HepG2 (cell line): ENCODE measurements at regions not wholly inside any gene's neighbourhood (a gene's known extent, or its start where the extent isn't known, plus 50 kb on each side); places are given as distances from the start of the nearest gene placed in this dataset.
A peak's percentile ranks its signal among the peaks of the same experiment; 100 is the strongest.

Experiments used
- ATAC-seq: fragments of 200-7000 bp; cut with Tn5 transposase; 3 replicates; pipeline ENCODE4 v1.9.1; 2020; ENCODE audit warnings: mild to moderate bottlenecking, moderate library complexity
- BruUV-seq: library from RNA; stranded (reverse); fragments of 400-500 nt; replicated peaks from 2 replicates; lab custom pipeline; 2021; lab: Mats Ljungman, UMichigan
- CTCF ChIA-PET: fragments of 300-600 bp; formaldehyde crosslinking; extraction: SDS; loops from one replicate; lab custom pipeline; 2021; ENCODE audit warnings: low total read pairs, inconsistent platforms, low intra/inter-chr PET ratio; lab: Yijun Ruan, JAX
- POLR2A ChIA-PET: fragments of 350-600 bp; sonication (Branson Sonifier 250); formaldehyde crosslinking; loops from one replicate; lab custom pipeline; 2020; ENCODE audit warnings: antibody characterized with exemption, inconsistent platforms; lab: Yijun Ruan, JAX
- DNase-seq: peaks from one replicate; pipeline ENCODE4 v3.0.0-alpha.2; 2015; ENCODE audit warnings: low spot score
- FAIRE-seq: peaks from 3 replicates; lab custom pipeline; 2011; peaks lifted over from hg19 to GRCh38; lab: Jason Lieb, UNC
- H2AFZ ChIP-seq: one replicate; pipeline ENCODE4 v1.6.1; 2011; ENCODE audit warnings: low read length, inconsistent platforms
- H3K27ac ChIP-seq: fragments of 300-600 bp; 3 replicates; pipeline ENCODE4 v1.8.0; 2011; ENCODE audit warnings: mixed run types, mild to moderate bottlenecking, mixed read lengths, low read length, inconsistent platforms; ENCODE audit not compliant: insufficient read depth; ENCODE audit errors: extremely low read length
- H3K27me3 ChIP-seq, 2 experiments: fragments of 200-600 bp in 1 of 2; 2 replicates in 1 of 2; 3 replicates in 1 of 2; pipeline versions ENCODE4 v1.6.0 to v1.8.0; 2011; ENCODE audit warnings: low read length in 2 of 2, mild to moderate bottlenecking in 2 of 2, moderate library complexity in 2 of 2, inconsistent platforms in 1 of 2; ENCODE audit not compliant: insufficient read depth in 2 of 2, control insufficient read depth in 1 of 2
- H3K36me3 ChIP-seq, 2 experiments: fragments of 200-600 bp in 1 of 2; replicated peaks in 1 of 2; 2 replicates in 1 of 2; 3 replicates in 1 of 2; pipeline versions ENCODE4 v1.5.1 to v1.8.0; 2011; ENCODE audit warnings: low read length in 2 of 2, inconsistent platforms in 1 of 2; ENCODE audit not compliant: insufficient read depth in 2 of 2, control insufficient read depth in 1 of 2
- H3K4me1 ChIP-seq: 2 replicates; pipeline ENCODE4 v1.5.1; 2012; ENCODE audit warnings: low read length, inconsistent platforms; ENCODE audit not compliant: insufficient read depth
- H3K4me2 ChIP-seq: 2 replicates; pipeline ENCODE4 v1.6.0; 2011; ENCODE audit warnings: low read depth, low read length, inconsistent platforms
- H3K4me3 ChIP-seq, 3 experiments: fragments of 200-600 bp in 1 of 3; sonication (generic), shearing (Covaris generic) in 1 of 3; replicated peaks in 1 of 3; 2 replicates each; pipeline ENCODE4 v1.5.1; 2011 to 2016; ENCODE audit warnings: low read length in 3 of 3, inconsistent platforms in 2 of 3, low read depth in 2 of 3, mild to moderate bottlenecking in 2 of 3, control low read depth in 1 of 3, mixed read lengths in 1 of 3; ENCODE audit not compliant: insufficient read depth in 1 of 3
- H3K79me2 ChIP-seq: one replicate; pipeline ENCODE4 v1.6.1; 2011; ENCODE audit warnings: low read length, inconsistent platforms; ENCODE audit not compliant: insufficient read depth
- H3K9ac ChIP-seq: 2 replicates; pipeline ENCODE4 v1.6.0; 2011; ENCODE audit warnings: mild to moderate bottlenecking, low read depth, low read length, inconsistent platforms; ENCODE audit not compliant: insufficient read depth
- H3K9me3 ChIP-seq: 2 replicates; pipeline ENCODE4 v1.5.1; 2012; ENCODE audit warnings: mild to moderate bottlenecking, low read length
- H4K20me1 ChIP-seq: 2 replicates; pipeline ENCODE4 v1.6.0; 2011; ENCODE audit warnings: inconsistent platforms, mild to moderate bottlenecking, low read length, moderate library complexity; ENCODE audit not compliant: insufficient read depth
- CBX1 ChIP-seq: IDR thresholded peaks from one replicate; pipeline ENCODE4 v1.6.1; 2016; ENCODE audit warnings: antibody characterized with exemption, low read depth
- EZH2 ChIP-seq: conservative IDR thresholded peaks from 2 replicates; pipeline ENCODE4 v1.6.1; 2012; ENCODE audit warnings: mild to moderate bottlenecking, low read depth, low read length, moderate library complexity
- KDM5B ChIP-seq: sonication (generic); formaldehyde crosslinking; IDR thresholded peaks from 2 replicates; pipeline ENCODE4 v1.4.0; 2020; ENCODE audit warnings: missing genetic modification reagents, mild to moderate bottlenecking, borderline replicate concordance
- ZNF331 ChIP-seq: sonication (generic); formaldehyde crosslinking; IDR thresholded peaks from 2 replicates; pipeline ENCODE4 v1.4.0; 2020; ENCODE audit warnings: missing genetic modification reagents
- WGBS: methylation state at CpG from one replicate; pipeline ENCODE4 v1.1.6; 2017; ENCODE audit warnings: low lambda C conversion rate; 5-methylcytosine and 5-hydroxymethylcytosine counted together
- in situ Hi-C: cut with HindIII; loops from 2 replicates; pipeline ENCODE4 v1.10.0; 2017; ENCODE audit warnings: low pct_unique_long_range_greater_than_20kb; ENCODE audit not compliant: extremely low pct_ligation_motif_present
- intact Hi-C: fragments of 100-400 bp; cut with micrococcal nuclease; formaldehyde crosslinking; loops from one replicate; pipeline ENCODE4 v1.10.0; 2022; ENCODE audit not compliant: unreplicated experiment
- TF ChIP-seq, protein P1 (sequence below): IDR thresholded peaks from 2 replicates; pipeline ENCODE4 v1.6.1; 2012; ENCODE audit warnings: low read depth, low read length, improper control_type of control experiment
- TF ChIP-seq, protein P2 (sequence below): sonication (generic); formaldehyde crosslinking; IDR thresholded peaks from 2 replicates; pipeline ENCODE4 v1.9.0; 2022; ENCODE audit warnings: low read depth, missing genetic modification reagents
- TF ChIP-seq, protein P3 (sequence below): sonication (generic); formaldehyde crosslinking; conservative IDR thresholded peaks from 2 replicates; pipeline ENCODE4 v1.4.0; 2020; ENCODE audit warnings: missing genetic modification reagents

DNA sequence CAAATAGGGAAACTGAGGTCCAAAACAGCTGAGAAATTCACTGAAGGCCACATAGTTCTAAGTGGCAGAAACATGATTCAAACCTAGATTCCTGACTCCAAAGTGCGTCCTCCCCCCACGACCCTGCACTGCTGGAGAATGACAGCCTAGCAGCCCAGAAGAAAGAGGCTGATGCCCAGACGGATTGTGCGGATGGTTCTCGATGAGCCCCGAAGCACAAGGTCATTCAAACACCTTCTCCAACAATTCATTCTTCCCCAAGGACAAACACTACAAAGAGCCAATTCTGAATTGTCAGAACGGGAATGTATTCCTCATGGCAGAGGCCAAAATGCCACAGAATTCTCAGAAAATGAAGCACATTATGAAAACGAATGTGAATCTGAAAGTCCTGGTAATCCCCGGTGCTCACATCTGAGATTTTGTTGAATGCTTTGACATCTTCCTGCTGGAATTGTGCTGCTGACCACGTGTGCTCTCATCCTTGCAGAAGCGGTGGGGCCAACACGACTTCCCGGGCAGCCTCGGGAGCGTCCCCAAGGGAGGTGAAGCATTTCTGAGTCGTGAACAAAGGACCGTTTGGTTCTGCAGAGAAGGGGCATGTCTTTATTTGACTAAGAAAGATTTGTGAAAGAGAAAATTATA, 337.0 kb downstream of the EIPR1 start:
- WGBS = 36% methylated on average over 17 of the region's 17 CpGs
- TF ChIP-seq KDM5B = no peak
- TF ChIP-seq EZH2 = 0 out of 2 replicates have a peak, but pooled peaks have one; percentile 58
- TF ChIP-seq ZNF331 = no peak
- CTCF ChIA-PET = no interaction called here
- POLR2A ChIA-PET = no interaction called here
- Histone ChIP-seq H3K27ac (no peak overlapping the region), H3K4me3 (no peak overlapping the region), H3K27me3 (peaks cover 3 to 56% of the 10 kb centered on the region in 2 experiments; a peak in 4 of 5 replicates), H3K9ac (no peak overlapping the region), H3K4me2 (no peak overlapping the region), H3K9me3 (no peaks in the 10 kb centered on the region), H4K20me1 (no peaks in the 10 kb centered on the region), H3K36me3 (no peaks in the 10 kb centered on the region), H3K4me1 (peaks cover 21% of the 10 kb centered on the region), H3K79me2 (no peaks in the 10 kb centered on the region), H2AFZ (no peak overlapping the region)
- ATAC-seq (no peak), DNase-seq (no peak), FAIRE-seq (no peak)
- in situ Hi-C loops (no loop called here), intact Hi-C loops (no loop called here)
- no TSS peak for BruUV-seq

DNA sequence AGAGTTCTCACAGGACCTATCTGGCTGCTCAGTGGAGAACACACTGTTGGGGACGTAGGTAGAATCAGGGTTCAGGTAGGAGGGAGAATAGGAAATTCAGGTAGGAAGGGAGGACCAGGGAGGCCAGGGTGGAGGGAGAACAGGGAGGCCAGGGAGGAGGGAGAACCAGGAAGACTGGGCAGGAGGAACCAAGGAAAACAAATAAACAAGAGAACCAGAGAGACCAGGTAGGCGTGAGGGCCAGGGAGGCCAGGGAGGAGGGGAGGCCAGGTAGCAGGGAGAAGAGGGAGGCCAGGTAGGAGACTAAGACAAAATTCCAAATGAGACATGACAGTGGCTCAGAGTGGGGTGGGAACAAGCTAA, 337.6 kb downstream of the EIPR1 start:
- ATAC-seq = no peak
- TF ChIP-seq, protein P1, sequence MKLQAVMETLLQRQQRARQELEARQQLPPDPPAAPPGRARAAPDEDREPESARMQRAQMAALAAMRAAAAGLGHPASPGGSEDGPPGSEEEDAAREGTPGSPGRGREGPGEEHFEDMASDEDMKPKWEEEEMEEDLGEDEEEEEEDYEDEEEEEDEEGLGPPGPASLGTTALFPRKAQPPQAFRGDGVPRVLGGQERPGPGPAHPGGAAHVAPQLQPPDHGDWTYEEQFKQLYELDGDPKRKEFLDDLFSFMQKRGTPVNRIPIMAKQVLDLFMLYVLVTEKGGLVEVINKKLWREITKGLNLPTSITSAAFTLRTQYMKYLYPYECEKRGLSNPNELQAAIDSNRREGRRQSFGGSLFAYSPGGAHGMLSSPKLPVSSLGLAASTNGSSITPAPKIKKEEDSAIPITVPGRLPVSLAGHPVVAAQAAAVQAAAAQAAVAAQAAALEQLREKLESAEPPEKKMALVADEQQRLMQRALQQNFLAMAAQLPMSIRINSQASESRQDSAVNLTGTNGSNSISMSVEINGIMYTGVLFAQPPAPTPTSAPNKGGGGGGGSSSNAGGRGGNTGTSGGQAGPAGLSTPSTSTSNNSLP = no peak
- TF ChIP-seq, protein P2, sequence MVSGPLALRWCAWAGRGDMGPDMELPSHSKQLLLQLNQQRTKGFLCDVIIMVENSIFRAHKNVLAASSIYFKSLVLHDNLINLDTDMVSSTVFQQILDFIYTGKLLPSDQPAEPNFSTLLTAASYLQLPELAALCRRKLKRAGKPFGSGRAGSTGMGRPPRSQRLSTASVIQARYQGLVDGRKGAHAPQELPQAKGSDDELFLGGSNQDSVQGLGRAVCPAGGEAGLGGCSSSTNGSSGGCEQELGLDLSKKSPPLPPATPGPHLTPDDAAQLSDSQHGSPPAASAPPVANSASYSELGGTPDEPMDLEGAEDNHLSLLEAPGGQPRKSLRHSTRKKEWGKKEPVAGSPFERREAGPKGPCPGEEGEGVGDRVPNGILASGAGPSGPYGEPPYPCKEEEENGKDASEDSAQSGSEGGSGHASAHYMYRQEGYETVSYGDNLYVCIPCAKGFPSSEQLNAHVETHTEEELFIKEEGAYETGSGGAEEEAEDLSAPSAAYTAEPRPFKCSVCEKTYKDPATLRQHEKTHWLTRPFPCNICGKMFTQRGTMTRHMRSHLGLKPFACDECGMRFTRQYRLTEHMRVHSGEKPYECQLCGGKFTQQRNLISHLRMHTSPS (CRISPR knock-in tag) = no peak
- TF ChIP-seq, protein P3, sequence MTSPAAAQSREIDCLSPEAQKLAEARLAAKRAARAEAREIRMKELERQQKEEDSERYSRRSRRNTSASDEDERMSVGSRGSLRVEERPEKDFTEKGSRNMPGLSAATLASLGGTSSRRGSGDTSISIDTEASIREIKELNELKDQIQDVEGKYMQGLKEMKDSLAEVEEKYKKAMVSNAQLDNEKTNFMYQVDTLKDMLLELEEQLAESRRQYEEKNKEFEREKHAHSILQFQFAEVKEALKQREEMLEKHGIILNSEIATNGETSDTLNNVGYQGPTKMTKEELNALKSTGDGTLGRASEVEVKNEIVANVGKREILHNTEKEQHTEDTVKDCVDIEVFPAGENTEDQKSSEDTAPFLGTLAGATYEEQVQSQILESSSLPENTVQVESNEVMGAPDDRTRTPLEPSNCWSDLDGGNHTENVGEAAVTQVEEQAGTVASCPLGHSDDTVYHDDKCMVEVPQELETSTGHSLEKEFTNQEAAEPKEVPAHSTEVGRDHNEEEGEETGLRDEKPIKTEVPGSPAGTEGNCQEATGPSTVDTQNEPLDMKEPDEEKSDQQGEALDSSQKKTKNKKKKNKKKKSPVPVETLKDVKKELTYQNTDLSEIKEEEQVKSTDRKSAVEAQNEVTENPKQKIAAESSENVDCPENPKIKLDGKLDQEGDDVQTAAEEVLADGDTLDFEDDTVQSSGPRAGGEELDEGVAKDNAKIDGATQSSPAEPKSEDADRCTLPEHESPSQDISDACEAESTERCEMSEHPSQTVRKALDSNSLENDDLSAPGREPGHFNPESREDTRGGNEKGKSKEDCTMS (CRISPR knock-in tag) = no peak
- TF ChIP-seq CBX1 = no peak
- TF ChIP-seq, all 625 proteins: peak for 0
- in situ Hi-C loops (no loop called here), intact Hi-C loops (no loop called here)
- Histone ChIP-seq H3K9me3 (no peaks in the 10 kb centered on the region), H3K79me2 (no peaks in the 10 kb centered on the region), H3K36me3 (no peaks in the 10 kb centered on the region), H2AFZ (no peak overlapping the region), H3K27ac (no peak overlapping the region), H4K20me1 (no peaks in the 10 kb centered on the region), H3K4me2 (no peak overlapping the region), H3K27me3 (peaks cover 3 to 59% of the 10 kb centered on the region in 2 experiments; a peak in 4 of 5 replicates), H3K4me3 (no peak overlapping the region), H3K4me1 (peaks cover 15% of the 10 kb centered on the region), H3K9ac (no peak overlapping the region)
- no peak for FAIRE-seq
- WGBS = 4% methylated on average over 2 of the region's 2 CpGs
- DNase-seq = no peak
- CTCF ChIA-PET = no interaction called here
- BruUV-seq = no TSS peak
- POLR2A ChIA-PET = no interaction called here
